Transverse colon (tissue), 4 donors: ENCODE measurements at regions not wholly inside any gene's neighbourhood (a gene's known extent, or its start where the extent isn't known, plus 50 kb on each side); places are given as distances from the start of the nearest gene placed in this dataset.
"Not testable (repeated sequence)": the region's sequence is repeated elsewhere in the genome, so short reads cannot be mapped to it uniquely, and the experiment has no call there.

Experiments
- CTCF ChIP-seq, 5 experiments: fragments of 200-600 bp in 3 of 5; fragments of 450-650 bp in 2 of 5; sonication (generic) in 3 of 5; IDR thresholded peaks; 1 replicate in 2 of 5; 2 replicates in 3 of 5; pipeline ENCODE4 v1.5.1; 2016 to 2017; ENCODE audit warnings: antibody characterized with exemption in 5 of 5, inconsistent platforms in 3 of 5, mild to moderate bottlenecking in 2 of 5, moderate library complexity in 1 of 5
- POLR2A ChIP-seq: fragments of 450-650 bp; IDR thresholded peaks from one replicate; pipeline ENCODE4 v1.6.1; 2016; ENCODE audit warnings: antibody characterized with exemption, mild to moderate bottlenecking, moderate library complexity
- POLR2AphosphoS5 ChIP-seq, 3 donors: sonication (generic); formaldehyde crosslinking; IDR thresholded peaks; one replicate each; pipeline ENCODE4 v1.6.1; 2016; ENCODE audit warnings: antibody characterized with exemption in 3 of 3

GRCh38 chr16:31655674-31656073 lies 128.0 kb downstream of the AHSP start:
- TF ChIP-seq CTCF (IDR thresholded peaks at IDR 0.05); POLR2AphosphoS5 (IDR thresholded peaks at IDR 0.05); POLR2A: not testable (repeated sequence)
